ENCODE measurements at regions not wholly inside any gene's neighbourhood (a gene's known extent, or its start where the extent isn't known, plus 50 kb on each side); places are given as distances from the start of the nearest gene placed in this dataset.

DNA sequence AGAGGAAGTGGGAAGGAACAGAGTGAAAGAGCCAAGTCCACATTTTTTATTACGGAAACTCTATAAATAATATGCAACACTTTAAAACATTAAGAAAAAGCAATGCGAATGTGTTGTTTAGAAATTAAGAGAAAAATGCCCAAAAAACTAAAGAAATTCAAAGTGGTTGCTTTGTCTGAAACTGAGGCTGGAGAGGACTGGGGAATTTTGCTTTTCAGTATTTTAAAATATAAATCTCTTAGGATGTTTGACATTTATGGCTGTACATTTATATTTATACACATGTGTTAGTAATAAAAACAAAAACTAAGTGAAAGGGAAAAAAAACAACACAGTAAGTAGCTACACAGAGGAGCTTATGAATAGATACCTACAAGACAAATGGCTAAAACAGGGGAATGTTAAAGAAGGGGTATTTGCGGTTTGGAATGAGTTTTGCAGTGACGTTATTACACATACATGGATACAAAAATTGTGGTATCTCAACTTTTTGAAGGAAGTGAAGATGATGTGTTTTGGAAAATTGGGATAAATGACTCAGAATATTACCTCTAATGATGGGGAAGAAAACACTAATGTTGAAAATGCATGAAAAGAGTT lies 97.0 kb upstream of the DRD2 start:
- TF ChIP-seq, protein P1, sequence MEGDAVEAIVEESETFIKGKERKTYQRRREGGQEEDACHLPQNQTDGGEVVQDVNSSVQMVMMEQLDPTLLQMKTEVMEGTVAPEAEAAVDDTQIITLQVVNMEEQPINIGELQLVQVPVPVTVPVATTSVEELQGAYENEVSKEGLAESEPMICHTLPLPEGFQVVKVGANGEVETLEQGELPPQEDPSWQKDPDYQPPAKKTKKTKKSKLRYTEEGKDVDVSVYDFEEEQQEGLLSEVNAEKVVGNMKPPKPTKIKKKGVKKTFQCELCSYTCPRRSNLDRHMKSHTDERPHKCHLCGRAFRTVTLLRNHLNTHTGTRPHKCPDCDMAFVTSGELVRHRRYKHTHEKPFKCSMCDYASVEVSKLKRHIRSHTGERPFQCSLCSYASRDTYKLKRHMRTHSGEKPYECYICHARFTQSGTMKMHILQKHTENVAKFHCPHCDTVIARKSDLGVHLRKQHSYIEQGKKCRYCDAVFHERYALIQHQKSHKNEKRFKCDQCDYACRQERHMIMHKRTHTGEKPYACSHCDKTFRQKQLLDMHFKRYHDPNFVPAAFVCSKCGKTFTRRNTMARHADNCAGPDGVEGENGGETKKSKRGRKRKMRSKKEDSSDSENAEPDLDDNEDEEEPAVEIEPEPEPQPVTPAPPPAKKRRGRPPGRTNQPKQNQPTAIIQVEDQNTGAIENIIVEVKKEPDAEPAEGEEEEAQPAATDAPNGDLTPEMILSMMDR (IDR thresholded peaks at IDR 0.05), result no peak
- no peak for TF ChIP-seq EZH2 (IDR thresholded peaks at IDR 0.05)
- TF ChIP-seq EZH2phosphoT487 (IDR thresholded peaks at IDR 0.05), result no peak

Measured in neural progenitor cell (in vitro differentiated cells).